A673 (cell line): ENCODE measurements at regions not wholly inside any gene's neighbourhood (a gene's known extent, or its start where the extent isn't known, plus 50 kb on each side); places are given as distances from the start of the nearest gene placed in this dataset.

ENCODE experiments used
- BruUV-seq: library from RNA; stranded (reverse); fragments of 400-500 nt; replicated peaks from 2 replicates; lab custom pipeline; 2021; lab: Mats Ljungman, UMichigan
- CTCF ChIA-PET: fragments of 300-600 bp; sonication (Branson Sonifier 250); formaldehyde crosslinking; loops from one replicate; lab custom pipeline; 2022; ENCODE audit warnings: antibody characterized with exemption; lab: Charles Lee
- POLR2A ChIA-PET: fragments of 300-600 bp; sonication (Branson Sonifier 250); formaldehyde crosslinking; loops from one replicate; lab custom pipeline; 2022; ENCODE audit warnings: antibody characterized with exemption; ENCODE audit not compliant: low non-redundant PET; lab: Charles Lee
- DNase-seq: peaks from one replicate; pipeline ENCODE4 v3.0.0-alpha.2; 2015; ENCODE audit warnings: low spot score
- H3K27ac ChIP-seq: fragments of 200-600 bp; sonication (generic); 2 replicates; pipeline ENCODE4 v1.5.1; 2016; ENCODE audit warnings: mixed run types, low read depth, mild to moderate bottlenecking, mixed read lengths, antibody characterized with exemption, low read length; ENCODE audit not compliant: poor library complexity, severe bottlenecking
- H3K27me3 ChIP-seq: fragments of 200-600 bp; sonication (generic); replicated peaks from 2 replicates; pipeline ENCODE4 v1.6.1; 2017; ENCODE audit warnings: mixed run types, low read depth, mild to moderate bottlenecking, mixed read lengths, antibody characterized with exemption, low read length; ENCODE audit not compliant: insufficient read depth, poor library complexity
- H3K36me3 ChIP-seq: fragments of 200-600 bp; sonication (generic); 2 replicates; pipeline ENCODE4 v1.6.1; 2016; ENCODE audit warnings: mixed run types, mild to moderate bottlenecking, mixed read lengths, antibody characterized with exemption, low read length; ENCODE audit not compliant: insufficient read depth, poor library complexity, severe bottlenecking
- H3K4me1 ChIP-seq: fragments of 200-600 bp; sonication (generic); 2 replicates; pipeline ENCODE4 v1.6.1; 2017; ENCODE audit warnings: mixed run types, mild to moderate bottlenecking, mixed read lengths, antibody characterized with exemption, low read length; ENCODE audit not compliant: insufficient read depth, poor library complexity, severe bottlenecking
- H3K4me3 ChIP-seq: fragments of 200-600 bp; sonication (generic); 2 replicates; pipeline ENCODE4 v1.5.1; 2016; ENCODE audit warnings: low read depth, mixed run types, mild to moderate bottlenecking, mixed read lengths, low read length; ENCODE audit not compliant: poor library complexity, severe bottlenecking
- H3K9me3 ChIP-seq: fragments of 200-600 bp; sonication (generic); 2 replicates; pipeline ENCODE4 v1.6.1; 2016; ENCODE audit warnings: mixed run types, low read depth, mild to moderate bottlenecking, mixed read lengths, antibody characterized with exemption, low read length; ENCODE audit not compliant: poor library complexity, severe bottlenecking
- EZH2 ChIP-seq: fragments of 200-600 bp; sonication (generic); IDR thresholded peaks from 2 replicates; pipeline ENCODE4 v1.6.1; 2017; ENCODE audit warnings: borderline replicate concordance, low read depth, mild to moderate bottlenecking, mixed read lengths, antibody characterized with exemption, low read length; ENCODE audit not compliant: poor library complexity, severe bottlenecking
- intact Hi-C: fragments of 100-400 bp; cut with micrococcal nuclease; formaldehyde crosslinking; loops from one replicate; pipeline ENCODE4 v1.10.0; 2022; ENCODE audit not compliant: unreplicated experiment
- TF ChIP-seq, protein P1 (sequence below): fragments of 300-800, 200-600 bp; sonication (generic); conservative IDR thresholded peaks from 2 replicates; pipeline ENCODE4 v1.5.1; 2017; ENCODE audit warnings: low read depth, mild to moderate bottlenecking, antibody characterized with exemption, low read length, moderate library complexity, mixed read lengths

DNA sequence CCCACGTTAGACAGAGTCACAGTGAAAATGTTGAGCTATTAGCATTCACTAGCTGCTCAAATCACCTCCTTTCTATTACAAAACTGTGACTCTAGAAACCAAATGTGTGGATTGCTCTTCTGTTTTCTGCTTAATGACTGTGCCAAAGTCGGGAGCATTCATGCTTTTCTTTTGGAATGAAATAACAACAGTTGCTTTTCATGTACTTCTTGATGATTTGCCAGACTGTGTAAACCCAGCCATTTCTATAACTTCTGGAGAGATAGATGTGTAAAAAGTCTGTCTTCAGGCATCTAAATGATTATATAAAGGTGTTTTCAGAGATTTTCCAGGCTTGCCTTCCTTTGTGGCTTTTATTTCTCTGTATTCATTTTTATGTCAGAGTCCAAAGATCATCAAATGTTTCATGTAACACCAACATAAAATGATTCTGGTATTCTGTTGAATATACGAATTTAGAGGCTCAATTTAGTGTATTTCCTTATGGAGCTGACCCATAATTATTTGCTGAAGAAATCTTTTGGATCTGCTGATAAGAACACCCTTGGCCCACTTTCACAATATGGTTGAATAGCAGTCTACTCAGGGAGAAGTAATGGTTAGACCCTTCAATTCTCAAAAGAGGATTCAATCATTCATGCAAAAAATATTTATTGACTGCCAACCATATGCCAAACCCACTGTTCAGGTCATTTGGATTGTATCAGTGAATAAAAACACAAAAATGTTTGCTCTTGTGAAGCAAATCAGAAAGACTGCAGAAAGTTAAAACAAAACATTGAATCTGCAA lies 581.2 kb downstream of the CDH18 start:
- DNase-seq = no peak
- Histone ChIP-seq H3K27ac (no peak overlapping the region), H3K27me3 (no peaks in the 10 kb centered on the region), H3K9me3 (no peaks in the 10 kb centered on the region), H3K4me1 (no peaks in the 10 kb centered on the region), H3K36me3 (no peaks in the 10 kb centered on the region), H3K4me3 (no peak overlapping the region)
- intact Hi-C loops = no loop called here
- TF ChIP-seq, protein P1, sequence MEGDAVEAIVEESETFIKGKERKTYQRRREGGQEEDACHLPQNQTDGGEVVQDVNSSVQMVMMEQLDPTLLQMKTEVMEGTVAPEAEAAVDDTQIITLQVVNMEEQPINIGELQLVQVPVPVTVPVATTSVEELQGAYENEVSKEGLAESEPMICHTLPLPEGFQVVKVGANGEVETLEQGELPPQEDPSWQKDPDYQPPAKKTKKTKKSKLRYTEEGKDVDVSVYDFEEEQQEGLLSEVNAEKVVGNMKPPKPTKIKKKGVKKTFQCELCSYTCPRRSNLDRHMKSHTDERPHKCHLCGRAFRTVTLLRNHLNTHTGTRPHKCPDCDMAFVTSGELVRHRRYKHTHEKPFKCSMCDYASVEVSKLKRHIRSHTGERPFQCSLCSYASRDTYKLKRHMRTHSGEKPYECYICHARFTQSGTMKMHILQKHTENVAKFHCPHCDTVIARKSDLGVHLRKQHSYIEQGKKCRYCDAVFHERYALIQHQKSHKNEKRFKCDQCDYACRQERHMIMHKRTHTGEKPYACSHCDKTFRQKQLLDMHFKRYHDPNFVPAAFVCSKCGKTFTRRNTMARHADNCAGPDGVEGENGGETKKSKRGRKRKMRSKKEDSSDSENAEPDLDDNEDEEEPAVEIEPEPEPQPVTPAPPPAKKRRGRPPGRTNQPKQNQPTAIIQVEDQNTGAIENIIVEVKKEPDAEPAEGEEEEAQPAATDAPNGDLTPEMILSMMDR = no peak
- TF ChIP-seq EZH2 = no peak
- ChIA-PET POLR2A (no interaction called here), CTCF (no interaction called here)
- no TSS peak for BruUV-seq

GRCh38 chr5:19408149-19408548 lies 579.9 kb downstream of the CDH18 start:
- BruUV-seq = no TSS peak
- no peak for DNase-seq
- ChIA-PET POLR2A (no interaction called here), CTCF (no interaction called here)
- intact Hi-C loops = no loop called here
- Histone ChIP-seq H3K9me3 (no peaks in the 10 kb centered on the region), H3K27me3 (no peaks in the 10 kb centered on the region), H3K4me3 (no peak overlapping the region), H3K27ac (no peak overlapping the region), H3K36me3 (no peaks in the 10 kb centered on the region), H3K4me1 (no peaks in the 10 kb centered on the region)
- TF ChIP-seq, protein P1 = no peak
- TF ChIP-seq EZH2 = no peak

GRCh38 chr5:19411936-19412335 lies 576.1 kb downstream of the CDH18 start:
- no peak overlapping the region for H3K4me3 ChIP-seq
- POLR2A ChIA-PET = no interaction called here
- no peaks in the 10 kb centered on the region for H3K27me3 ChIP-seq
- no peak for DNase-seq
- intact Hi-C loops = no loop called here
- BruUV-seq = no TSS peak
- no peak for TF ChIP-seq EZH2
- TF ChIP-seq, protein P1 = no peak
- no peaks in the 10 kb centered on the region for H3K4me1 ChIP-seq
- H3K27ac ChIP-seq = no peak overlapping the region
- CTCF ChIA-PET = no interaction called here
- no peaks in the 10 kb centered on the region for H3K36me3 ChIP-seq
- H3K9me3 ChIP-seq = no peaks in the 10 kb centered on the region
